SJSA1 (cell line): ENCODE measurements at regions not wholly inside any gene's neighbourhood (a gene's known extent, or its start where the extent isn't known, plus 50 kb on each side); places are given as distances from the start of the nearest gene placed in this dataset.
"Not testable (repeated sequence)": the region's sequence is repeated elsewhere in the genome, so short reads cannot be mapped to it uniquely, and the experiment has no call there.

Experiments
- DNase-seq, 2 experiments: peaks; one replicate each; pipeline ENCODE4 v3.0.0-alpha.2; 2015 to 2020; ENCODE audit warnings: low spot score in 2 of 2, low read depth in 1 of 2
- H3K27ac ChIP-seq: fragments of 250-450 bp; sonication (Bioruptor Pico); 2 replicates; pipeline ENCODE4 v1.5.1; 2020; ENCODE audit warnings: mild to moderate bottlenecking, moderate library complexity
- H3K27me3 ChIP-seq: fragments of 250-450 bp; sonication (Bioruptor Pico); replicated peaks from 2 replicates; pipeline ENCODE4 v1.5.1; 2020; ENCODE audit warnings: mild to moderate bottlenecking, moderate library complexity
- H3K36me3 ChIP-seq: fragments of 250-450 bp; sonication (Bioruptor Pico); 2 replicates; pipeline ENCODE4 v1.5.1; 2020; ENCODE audit warnings: mild to moderate bottlenecking
- H3K4me1 ChIP-seq: fragments of 250-450 bp; sonication (Bioruptor Pico); replicated peaks from 2 replicates; pipeline ENCODE4 v1.6.1; 2021; ENCODE audit warnings: mild to moderate bottlenecking
- H3K4me3 ChIP-seq: fragments of 250-450 bp; sonication (Bioruptor Pico); 2 replicates; pipeline ENCODE4 v1.5.1; 2020; ENCODE audit warnings: mild to moderate bottlenecking
- H3K9me3 ChIP-seq: fragments of 250-450 bp; sonication (Bioruptor Pico); replicated peaks from 2 replicates; pipeline ENCODE4 v1.5.1; 2020; ENCODE audit warnings: mild to moderate bottlenecking

DNA sequence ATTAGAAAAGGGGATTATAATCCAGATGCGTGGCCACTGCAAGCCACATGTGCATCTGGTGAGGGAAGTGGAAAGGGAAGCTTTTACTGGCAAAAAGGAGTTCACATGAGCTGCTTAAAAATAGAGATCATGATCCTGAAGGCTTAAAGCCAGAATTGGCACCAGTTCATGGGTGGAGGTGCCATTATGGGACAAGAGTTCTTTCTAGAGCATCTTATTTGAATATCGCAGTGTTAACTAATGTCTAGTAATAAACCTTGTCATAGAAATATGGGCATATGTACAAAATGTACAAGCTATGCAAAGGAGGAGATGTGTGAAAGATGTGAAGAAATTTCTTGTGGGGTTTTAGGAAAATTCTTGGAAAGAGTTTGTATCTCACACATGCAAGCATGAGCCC is 178.4 kb upstream of the CBLB start:
- H3K4me1 ChIP-seq: no peaks in the 10 kb centered on the region
- H3K27ac ChIP-seq: no peak overlapping the region
- no peaks in the 10 kb centered on the region for H3K36me3 ChIP-seq
- H3K4me3 ChIP-seq: no peak overlapping the region
- DNase-seq: no peak
- no peaks in the 10 kb centered on the region for H3K9me3 ChIP-seq
- H3K27me3 ChIP-seq: no peaks in the 10 kb centered on the region

GRCh38 chr3:106048946-106049481 is 180.2 kb upstream of the CBLB start:
- H3K36me3 ChIP-seq: no peaks in the 10 kb centered on the region
- H3K27ac ChIP-seq: no peak overlapping the region
- DNase-seq: no peak
- H3K27me3 ChIP-seq: no peaks in the 10 kb centered on the region
- no peaks in the 10 kb centered on the region for H3K4me1 ChIP-seq
- H3K9me3 ChIP-seq: no peaks in the 10 kb centered on the region
- no peak overlapping the region for H3K4me3 ChIP-seq

DNA sequence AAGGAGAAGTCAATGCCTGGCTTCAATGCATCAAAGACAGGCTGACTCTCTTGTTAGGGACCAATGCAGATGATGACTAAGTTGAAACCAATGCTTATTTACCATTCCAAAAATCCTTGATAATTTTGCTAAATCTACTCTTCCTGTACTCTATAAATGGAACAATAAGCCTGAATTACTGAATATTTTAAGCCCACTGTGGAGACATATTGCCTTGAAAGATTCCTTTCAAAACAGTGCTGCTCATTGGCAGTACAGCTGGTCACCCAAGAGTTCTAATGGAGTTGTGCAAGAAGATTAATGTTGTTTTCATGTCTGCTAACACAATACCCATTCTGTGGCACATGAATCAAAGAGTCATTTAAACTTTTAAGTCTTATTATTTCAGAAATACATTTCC is 181.0 kb upstream of the CBLB start:
- H3K27me3 ChIP-seq: no peaks in the 10 kb centered on the region
- DNase-seq: no peak
- H3K9me3 ChIP-seq: no peaks in the 10 kb centered on the region
- H3K4me1 ChIP-seq: no peaks in the 10 kb centered on the region
- no peaks in the 10 kb centered on the region for H3K36me3 ChIP-seq
- no peak overlapping the region for H3K4me3 ChIP-seq
- H3K27ac ChIP-seq: no peak overlapping the region

GRCh38 chr3:106056931-106057330 is 188.1 kb upstream of the CBLB start:
- Histone ChIP-seq H3K36me3 (no peaks in the 10 kb centered on the region), H3K27me3 (no peaks in the 10 kb centered on the region), H3K27ac (no peak overlapping the region), H3K9me3 (no peaks in the 10 kb centered on the region), H3K4me1 (no peaks in the 10 kb centered on the region), H3K4me3 (no peak overlapping the region)
- no peak for DNase-seq

- no peak for DNase-seq
- Histone ChIP-seq H3K4me1 (no peaks in the 10 kb centered on the region), H3K27ac (no peak overlapping the region), H3K4me3 (no peak overlapping the region), H3K36me3 (no peaks in the 10 kb centered on the region), H3K9me3 (no peaks in the 10 kb centered on the region), H3K27me3 (no peaks in the 10 kb centered on the region)
Observed at GRCh38 chr3:106058475-106058874, 189.7 kb upstream of the CBLB start.

GRCh38 chr3:106059953-106060517 is 191.2 kb upstream of the CBLB start:
- DNase-seq: no peak
- Histone ChIP-seq H3K9me3 (no peaks in the 10 kb centered on the region), H3K36me3 (no peaks in the 10 kb centered on the region), H3K4me1 (no peaks in the 10 kb centered on the region), H3K4me3 (no peak overlapping the region), H3K27me3 (no peaks in the 10 kb centered on the region), H3K27ac (no peak overlapping the region)

- H3K4me3 ChIP-seq: no peak overlapping the region
- H3K27ac ChIP-seq: no peak overlapping the region
- H3K9me3 ChIP-seq: no peaks in the 10 kb centered on the region
- no peaks in the 10 kb centered on the region for H3K36me3 ChIP-seq
- DNase-seq: no peak
- H3K27me3 ChIP-seq: no peaks in the 10 kb centered on the region
- H3K4me1 ChIP-seq: no peaks in the 10 kb centered on the region
Observed at GRCh38 chr3:106063909-106064308, 195.1 kb upstream of the CBLB start.

- no peak overlapping the region for H3K4me3 ChIP-seq
- no peaks in the 10 kb centered on the region for H3K36me3 ChIP-seq
- H3K9me3 ChIP-seq: no peaks in the 10 kb centered on the region
- H3K4me1 ChIP-seq: no peaks in the 10 kb centered on the region
- H3K27me3 ChIP-seq: no peaks in the 10 kb centered on the region
- no peak for DNase-seq
- H3K27ac ChIP-seq: no peak overlapping the region
Observed at GRCh38 chr3:106065831-106066230, 197.0 kb upstream of the CBLB start.

DNA sequence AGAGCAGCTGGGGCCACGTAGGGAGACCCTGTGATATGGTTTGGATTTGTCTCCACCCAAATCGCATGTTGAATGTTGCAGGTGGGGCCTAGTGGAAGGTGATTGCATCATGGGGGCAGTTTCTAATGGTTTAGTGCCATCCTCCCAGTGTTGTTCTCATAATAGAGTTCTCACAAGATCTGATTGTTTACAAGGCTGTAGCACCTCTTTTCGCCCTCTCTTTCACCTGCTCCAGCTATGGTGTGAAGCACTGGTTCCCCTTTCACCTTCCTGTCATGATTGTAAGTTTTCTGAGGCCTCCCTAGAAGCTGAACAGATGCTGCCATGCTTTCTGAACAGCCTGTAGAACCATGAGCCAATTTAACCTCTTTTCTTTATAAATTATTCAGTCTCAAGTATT is 198.9 kb upstream of the CBLB start:
- Histone ChIP-seq H3K27me3 (no peaks in the 10 kb centered on the region), H3K4me3 (no peak overlapping the region), H3K36me3 (no peaks in the 10 kb centered on the region), H3K9me3 (no peaks in the 10 kb centered on the region), H3K27ac (no peak overlapping the region), H3K4me1 (no peaks in the 10 kb centered on the region)
- no peak for DNase-seq

DNA sequence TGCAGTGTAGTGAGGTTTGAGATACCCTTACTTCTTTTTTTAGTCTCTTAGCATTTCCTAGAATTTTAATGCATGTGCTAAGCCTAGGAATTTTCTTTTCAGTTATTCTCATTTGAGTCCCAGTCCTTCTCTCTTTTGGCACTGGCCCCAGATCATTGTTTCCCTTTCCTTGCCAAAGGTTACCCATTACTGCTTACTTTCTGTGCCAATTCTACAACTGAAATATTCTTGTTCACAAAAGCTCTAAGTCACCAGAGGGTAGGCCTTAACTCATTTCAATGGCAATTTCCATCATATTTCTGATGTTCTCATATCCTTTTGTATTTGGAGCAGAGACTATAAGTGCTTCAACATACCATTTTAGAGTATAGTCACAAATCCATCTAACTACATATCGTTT is 199.6 kb upstream of the CBLB start:
- H3K27me3 ChIP-seq: no peaks in the 10 kb centered on the region
- H3K9me3 ChIP-seq: no peaks in the 10 kb centered on the region
- DNase-seq: no peak
- H3K27ac ChIP-seq: no peak overlapping the region
- H3K36me3 ChIP-seq: no peaks in the 10 kb centered on the region
- H3K4me1 ChIP-seq: no peaks in the 10 kb centered on the region
- no peak overlapping the region for H3K4me3 ChIP-seq

- DNase-seq: no peak
- H3K27ac ChIP-seq: no peak overlapping the region
- H3K4me1 ChIP-seq: no peaks in the 10 kb centered on the region
- H3K36me3 ChIP-seq: no peaks in the 10 kb centered on the region
- H3K4me3 ChIP-seq: no peak overlapping the region
- H3K27me3 ChIP-seq: no peaks in the 10 kb centered on the region
- H3K9me3 ChIP-seq: no peaks in the 10 kb centered on the region
Observed at GRCh38 chr3:106068795-106069194, 200.0 kb upstream of the CBLB start.

DNA sequence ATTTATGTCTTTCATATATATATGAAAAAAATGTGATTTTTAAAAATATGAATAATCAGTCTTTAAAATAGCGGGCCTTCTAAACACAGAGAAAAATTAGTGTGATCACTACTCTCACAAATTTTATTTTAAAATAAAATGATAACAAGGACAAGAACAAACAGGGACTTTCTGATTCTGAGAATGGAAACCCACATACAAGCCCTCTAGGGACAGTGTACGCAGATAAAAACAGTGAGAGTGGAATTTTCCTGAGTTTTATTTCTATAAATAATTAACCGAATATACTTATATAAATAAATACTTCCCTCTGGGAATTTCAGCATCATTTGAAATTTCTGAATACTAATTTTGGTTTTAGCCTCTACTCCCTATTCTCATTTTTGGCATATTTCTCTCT is 201.4 kb upstream of the CBLB start:
- H3K4me3 ChIP-seq: no peak overlapping the region
- no peaks in the 10 kb centered on the region for H3K36me3 ChIP-seq
- no peak for DNase-seq
- H3K27ac ChIP-seq: no peak overlapping the region
- H3K27me3 ChIP-seq: no peaks in the 10 kb centered on the region
- H3K4me1 ChIP-seq: no peaks in the 10 kb centered on the region
- H3K9me3 ChIP-seq: no peaks in the 10 kb centered on the region

GRCh38 chr3:106071306-106071705 is 202.5 kb upstream of the CBLB start:
- H3K27ac ChIP-seq: no peak overlapping the region

DNA sequence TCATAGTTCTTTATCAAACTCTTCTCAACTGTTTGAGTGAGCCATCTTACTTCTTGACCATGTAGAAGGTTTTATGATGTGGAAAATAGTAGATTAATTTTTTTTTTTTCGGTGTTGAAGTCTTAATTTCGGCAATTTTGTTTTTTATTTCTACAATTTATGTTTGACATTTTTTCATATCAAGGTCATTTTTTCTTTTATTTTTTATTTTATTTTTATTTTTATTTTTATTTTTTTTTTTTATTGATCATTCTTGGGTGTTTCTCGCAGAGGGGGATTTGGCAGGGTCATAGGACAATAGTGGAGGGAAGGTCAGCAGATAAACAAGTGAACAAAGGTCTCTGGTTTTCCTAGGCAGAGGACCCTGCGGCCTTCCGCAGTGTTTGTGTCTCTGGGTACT is 203.8 kb upstream of the CBLB start:
- H3K27me3 ChIP-seq, H3K4me1 ChIP-seq, DNase-seq, H3K4me3 ChIP-seq, H3K27ac ChIP-seq, H3K9me3 ChIP-seq, H3K36me3 ChIP-seq: not testable (repeated sequence)

More at GRCh38 chr3:106071306-106071705, 202.5 kb upstream of the CBLB start:
- Histone ChIP-seq H3K9me3 (no peaks in the 10 kb centered on the region), H3K36me3 (no peaks in the 10 kb centered on the region), H3K27me3 (no peaks in the 10 kb centered on the region), H3K4me1 (no peaks in the 10 kb centered on the region), H3K4me3 (no peak overlapping the region)
- no peak for DNase-seq

GRCh38 chr3:106073806-106074205 is 205.0 kb upstream of the CBLB start:
- DNase-seq, H3K4me3 ChIP-seq, H3K27ac ChIP-seq, H3K4me1 ChIP-seq, H3K9me3 ChIP-seq, H3K27me3 ChIP-seq, H3K36me3 ChIP-seq: not testable (repeated sequence)
